ENCODE measurements at regions not wholly inside any gene's neighbourhood (a gene's known extent, or its start where the extent isn't known, plus 50 kb on each side); places are given as distances from the start of the nearest gene placed in this dataset.

- TF ChIP-seq EZH2phosphoT487 (IDR thresholded peaks at IDR 0.05; ENCODE audit: insufficient read depth, low read depth) (no peak), EZH2 (IDR thresholded peaks at IDR 0.05; ENCODE audit: insufficient read depth, poor library complexity, severe bottlenecking) (no peak)
Observed at GRCh38 chr18:22285361-22286140, 116.2 kb downstream of the GATA6 start.
